Fibroblast of villous mesenchyme (primary cell): ENCODE measurements at regions not wholly inside any gene's neighbourhood (a gene's known extent, or its start where the extent isn't known, plus 50 kb on each side); places are given as distances from the start of the nearest gene placed in this dataset.

Experiments used
- DNase-seq: peaks from one replicate; pipeline ENCODE4 v3.0.0-alpha.2; 2010; ENCODE audit warnings: low read depth
- H3K4me3 ChIP-seq: 2 replicates; pipeline ENCODE4 v1.5.1; 2011; ENCODE audit warnings: low read depth, mild to moderate bottlenecking, low read length
- TF ChIP-seq, protein P1 (sequence below): IDR thresholded peaks from 2 replicates; pipeline ENCODE4 v1.5.1; 2012; ENCODE audit warnings: low read depth, mild to moderate bottlenecking, low read length; ENCODE audit not compliant: insufficient read depth

DNA sequence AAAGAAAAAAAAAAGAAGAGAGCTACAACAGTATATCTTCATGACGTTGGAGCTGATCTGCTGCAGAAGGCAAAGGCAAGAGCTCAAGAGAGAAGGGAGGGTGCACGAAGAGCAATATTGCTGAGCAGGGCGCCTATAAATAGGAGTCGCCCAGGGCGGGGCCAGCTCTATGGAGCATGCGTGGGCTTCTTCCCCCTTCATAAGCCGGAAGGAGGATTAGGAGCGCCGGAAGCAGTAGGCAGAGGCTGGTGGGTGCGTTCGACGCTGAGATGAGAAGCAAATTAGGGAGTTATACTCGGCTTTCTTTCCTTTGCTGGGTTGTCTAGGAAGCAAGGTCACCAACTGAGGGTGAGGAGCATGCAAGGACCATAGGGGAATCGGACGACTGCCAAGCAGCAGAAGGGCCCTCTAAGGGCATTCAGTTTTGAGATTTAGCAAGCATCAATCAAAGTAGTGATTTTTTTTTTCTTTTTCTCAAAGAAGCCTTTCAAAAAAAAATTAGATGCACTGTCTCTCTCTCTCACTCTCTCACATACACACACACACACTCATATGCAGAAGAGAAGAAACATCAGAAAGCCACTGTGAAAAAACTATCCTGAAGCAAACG lies 496.7 kb downstream of the ENC1 start:
- H3K4me3 ChIP-seq = no peak overlapping the region
- DNase-seq = no peak
- TF ChIP-seq, protein P1, sequence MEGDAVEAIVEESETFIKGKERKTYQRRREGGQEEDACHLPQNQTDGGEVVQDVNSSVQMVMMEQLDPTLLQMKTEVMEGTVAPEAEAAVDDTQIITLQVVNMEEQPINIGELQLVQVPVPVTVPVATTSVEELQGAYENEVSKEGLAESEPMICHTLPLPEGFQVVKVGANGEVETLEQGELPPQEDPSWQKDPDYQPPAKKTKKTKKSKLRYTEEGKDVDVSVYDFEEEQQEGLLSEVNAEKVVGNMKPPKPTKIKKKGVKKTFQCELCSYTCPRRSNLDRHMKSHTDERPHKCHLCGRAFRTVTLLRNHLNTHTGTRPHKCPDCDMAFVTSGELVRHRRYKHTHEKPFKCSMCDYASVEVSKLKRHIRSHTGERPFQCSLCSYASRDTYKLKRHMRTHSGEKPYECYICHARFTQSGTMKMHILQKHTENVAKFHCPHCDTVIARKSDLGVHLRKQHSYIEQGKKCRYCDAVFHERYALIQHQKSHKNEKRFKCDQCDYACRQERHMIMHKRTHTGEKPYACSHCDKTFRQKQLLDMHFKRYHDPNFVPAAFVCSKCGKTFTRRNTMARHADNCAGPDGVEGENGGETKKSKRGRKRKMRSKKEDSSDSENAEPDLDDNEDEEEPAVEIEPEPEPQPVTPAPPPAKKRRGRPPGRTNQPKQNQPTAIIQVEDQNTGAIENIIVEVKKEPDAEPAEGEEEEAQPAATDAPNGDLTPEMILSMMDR = no peak

DNA sequence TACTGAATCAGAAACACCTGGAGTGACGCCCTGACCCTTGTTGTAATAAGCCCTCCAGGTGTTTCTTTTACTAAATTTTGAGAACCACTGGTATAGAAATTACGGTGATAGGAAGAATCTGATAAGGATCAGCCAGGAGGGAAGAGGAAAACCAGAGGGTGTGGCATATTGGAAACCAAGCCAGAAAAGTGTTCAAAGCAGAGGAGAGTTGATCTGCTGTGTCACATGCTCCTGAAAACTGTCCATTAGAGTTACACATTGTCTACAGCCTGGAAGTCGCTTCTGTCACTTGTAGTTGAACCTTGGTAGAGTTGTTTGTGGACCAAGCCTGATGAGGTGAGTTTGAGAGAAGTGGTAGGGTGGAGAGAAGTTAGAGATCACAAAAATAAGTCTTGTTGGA lies 497.4 kb downstream of the ENC1 start:
- H3K4me3 ChIP-seq = no peak overlapping the region
- no peak for DNase-seq
- TF ChIP-seq, protein P1 = no peak

DNA sequence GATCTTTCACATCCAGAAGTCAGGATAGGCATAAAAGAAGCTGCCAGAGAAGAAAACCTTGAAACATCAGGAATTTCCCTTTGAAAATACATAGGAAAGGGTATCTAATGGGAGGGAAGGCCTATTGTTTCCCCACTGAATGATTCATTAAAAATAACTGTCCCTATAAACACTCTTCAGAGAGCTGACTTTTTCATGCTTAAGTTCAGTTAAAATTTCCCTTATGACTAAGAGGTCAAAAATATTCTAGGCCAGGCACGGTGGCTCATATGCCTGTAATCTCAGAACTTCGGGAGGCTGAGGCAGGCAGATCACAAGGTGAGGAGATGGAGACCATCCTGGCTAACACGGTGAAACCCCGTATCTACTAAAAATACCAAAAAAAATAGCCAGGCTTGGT lies 499.5 kb downstream of the ENC1 start:
- no peak for DNase-seq
- H3K4me3 ChIP-seq = no peak overlapping the region
- TF ChIP-seq, protein P1 = no peak

DNA sequence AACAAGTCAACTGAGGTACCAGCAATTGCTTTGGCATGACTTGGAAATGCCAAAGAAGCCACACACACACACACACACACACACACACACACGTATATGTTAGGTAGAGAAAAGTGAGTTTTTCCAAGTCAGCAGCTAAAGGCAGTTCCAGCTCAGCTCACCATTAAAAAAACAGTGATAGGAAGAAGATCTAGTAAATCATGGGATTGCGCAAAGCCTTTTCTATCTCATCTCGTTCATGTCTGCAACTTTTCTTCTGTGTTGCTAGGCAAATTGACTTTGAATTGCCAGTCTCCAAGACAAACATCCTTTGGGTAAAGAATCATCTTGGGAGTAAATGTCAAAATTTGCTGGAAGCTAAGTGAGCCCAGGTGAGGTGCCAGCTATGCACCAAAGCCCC lies 500.1 kb downstream of the ENC1 start:
- peak; percentile 11 for DNase-seq
- no peak overlapping the region for H3K4me3 ChIP-seq
- TF ChIP-seq, protein P1 = no peak

DNA sequence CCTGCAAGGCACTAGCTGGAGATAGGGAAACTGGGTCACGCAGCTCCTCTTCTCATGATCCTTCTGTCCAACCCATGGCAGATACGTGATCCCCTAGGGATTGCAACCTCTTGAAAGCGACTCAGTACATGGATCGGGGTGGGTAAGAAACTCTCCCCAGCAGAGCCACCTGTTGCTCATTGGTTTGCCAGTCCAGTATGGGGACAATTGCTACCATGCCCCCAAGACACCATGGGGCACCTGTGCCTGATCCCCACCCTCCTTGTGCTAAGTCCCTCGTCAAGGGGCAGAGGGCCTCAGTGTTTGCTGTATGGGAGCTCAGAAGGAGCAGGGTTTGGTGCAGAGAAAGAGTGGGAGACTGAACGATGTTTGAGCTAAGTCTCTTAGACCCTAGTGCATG lies 500.9 kb downstream of the ENC1 start:
- TF ChIP-seq, protein P1 = no peak
- no peak overlapping the region for H3K4me3 ChIP-seq
- no peak for DNase-seq

DNA sequence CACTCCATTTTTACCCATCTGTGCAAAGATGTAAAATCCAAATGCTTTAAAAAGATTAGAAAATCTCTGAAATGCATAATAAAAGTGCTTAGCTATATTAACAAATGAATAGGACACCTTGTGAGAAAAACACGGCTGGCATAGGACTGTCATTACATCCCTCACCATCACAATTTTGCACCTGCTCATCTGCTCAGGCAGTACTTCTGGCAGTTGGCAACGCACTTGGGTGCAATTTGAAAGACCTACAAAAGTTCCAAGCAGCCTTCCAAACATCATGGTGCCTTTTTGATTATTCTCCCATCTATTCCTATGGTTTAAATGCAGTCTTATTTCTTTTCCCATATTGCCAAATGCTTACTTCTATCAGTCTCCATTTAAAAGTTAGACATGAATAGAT lies 501.8 kb downstream of the ENC1 start:
- TF ChIP-seq, protein P1 = no peak
- no peak overlapping the region for H3K4me3 ChIP-seq
- DNase-seq = no peak

DNA sequence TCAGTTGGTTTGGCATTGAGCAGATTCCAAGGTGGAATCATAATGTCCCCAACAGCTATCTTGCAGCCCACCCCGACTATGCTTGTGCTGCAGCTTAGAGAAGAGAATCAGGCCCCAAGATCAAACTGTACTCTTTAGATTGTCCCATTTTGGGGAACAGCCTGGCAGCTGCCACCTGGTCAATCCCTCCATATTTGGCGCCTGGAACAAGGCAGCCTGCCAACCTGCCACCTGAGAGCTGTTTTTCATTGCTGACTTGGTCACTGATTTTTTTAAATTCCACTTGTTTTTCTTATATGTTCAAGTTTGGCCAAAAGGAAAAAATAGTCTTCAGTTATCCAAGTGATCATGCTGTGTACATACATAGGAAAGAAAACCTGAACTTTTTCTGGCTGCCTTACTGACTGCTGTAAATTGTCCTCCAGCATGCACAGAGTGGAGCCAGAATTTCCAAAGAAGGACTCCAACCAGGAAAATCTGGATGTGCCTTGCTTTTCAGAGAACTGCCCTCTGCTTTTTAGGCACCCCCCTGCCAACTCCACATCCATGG lies 504.2 kb downstream of the ENC1 start:
- no peak overlapping the region for H3K4me3 ChIP-seq
- TF ChIP-seq, protein P1 = no peak
- no peak for DNase-seq
